ENCODE measurements at regions not wholly inside any gene's neighbourhood (a gene's known extent, or its start where the extent isn't known, plus 50 kb on each side); places are given as distances from the start of the nearest gene placed in this dataset.

DNA sequence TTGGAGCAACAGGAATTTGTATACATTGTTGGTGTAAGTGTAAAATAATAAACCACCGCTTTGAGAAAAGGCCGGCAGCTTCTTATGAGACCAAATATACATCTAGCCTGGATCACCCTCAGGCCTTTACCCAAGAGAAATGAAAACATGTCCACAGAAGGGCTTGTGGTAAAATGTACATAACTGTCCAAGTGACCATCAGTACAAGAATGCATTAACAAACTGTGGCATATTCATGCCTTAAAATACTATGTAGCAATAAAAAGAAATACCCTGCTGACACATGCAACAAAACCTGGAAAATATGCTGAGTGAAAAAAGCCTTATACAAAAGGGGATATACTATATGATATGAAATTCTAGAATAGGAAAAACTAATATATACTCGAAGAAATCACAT, 311.9 kb upstream of the TRPC7 start:
- TF ChIP-seq, protein P1, sequence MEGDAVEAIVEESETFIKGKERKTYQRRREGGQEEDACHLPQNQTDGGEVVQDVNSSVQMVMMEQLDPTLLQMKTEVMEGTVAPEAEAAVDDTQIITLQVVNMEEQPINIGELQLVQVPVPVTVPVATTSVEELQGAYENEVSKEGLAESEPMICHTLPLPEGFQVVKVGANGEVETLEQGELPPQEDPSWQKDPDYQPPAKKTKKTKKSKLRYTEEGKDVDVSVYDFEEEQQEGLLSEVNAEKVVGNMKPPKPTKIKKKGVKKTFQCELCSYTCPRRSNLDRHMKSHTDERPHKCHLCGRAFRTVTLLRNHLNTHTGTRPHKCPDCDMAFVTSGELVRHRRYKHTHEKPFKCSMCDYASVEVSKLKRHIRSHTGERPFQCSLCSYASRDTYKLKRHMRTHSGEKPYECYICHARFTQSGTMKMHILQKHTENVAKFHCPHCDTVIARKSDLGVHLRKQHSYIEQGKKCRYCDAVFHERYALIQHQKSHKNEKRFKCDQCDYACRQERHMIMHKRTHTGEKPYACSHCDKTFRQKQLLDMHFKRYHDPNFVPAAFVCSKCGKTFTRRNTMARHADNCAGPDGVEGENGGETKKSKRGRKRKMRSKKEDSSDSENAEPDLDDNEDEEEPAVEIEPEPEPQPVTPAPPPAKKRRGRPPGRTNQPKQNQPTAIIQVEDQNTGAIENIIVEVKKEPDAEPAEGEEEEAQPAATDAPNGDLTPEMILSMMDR (IDR thresholded peaks at IDR 0.05; ENCODE audit: control insufficient read depth, insufficient read depth, low read depth, low read length, missing control alignments) = no peak
- H3K4me3 ChIP-seq (ENCODE audit: control insufficient read depth, low read depth, low read length) = no peak overlapping the region
- DNase-seq (ENCODE audit: low read depth) = no peak

DNA sequence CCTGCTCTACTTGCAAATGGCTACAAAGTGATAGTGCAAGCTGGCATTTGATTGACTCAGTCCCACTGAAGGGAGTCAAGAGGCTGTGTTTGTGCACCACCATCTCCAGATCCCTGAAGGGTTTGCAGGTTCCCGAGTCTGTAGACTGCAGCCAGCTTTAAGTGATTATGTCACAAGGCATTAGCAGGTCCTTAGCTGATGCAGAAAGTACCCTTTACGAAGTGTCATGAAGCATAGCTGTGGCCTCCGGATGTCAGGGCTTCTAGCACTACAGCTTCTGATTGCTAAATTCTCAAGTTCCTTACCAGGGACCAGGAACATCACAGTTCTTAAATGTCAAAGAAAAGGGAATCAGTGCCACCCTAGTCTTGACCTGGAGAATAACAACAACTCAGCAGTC, 311.3 kb upstream of the TRPC7 start:
- TF ChIP-seq, protein P1 (IDR thresholded peaks at IDR 0.05; ENCODE audit: control insufficient read depth, insufficient read depth, low read depth, low read length, missing control alignments) = no peak
- H3K4me3 ChIP-seq (ENCODE audit: control insufficient read depth, low read depth, low read length) = no peak overlapping the region
- DNase-seq (ENCODE audit: low read depth) = no peak

- TF ChIP-seq, protein P1 (IDR thresholded peaks at IDR 0.05; ENCODE audit: control insufficient read depth, insufficient read depth, low read depth, low read length, missing control alignments) = no peak
- DNase-seq (ENCODE audit: low read depth) = no peak
- no peak overlapping the region for H3K4me3 ChIP-seq (ENCODE audit: control insufficient read depth, low read depth, low read length)
Observed at GRCh38 chr5:136675769-136676168, 310.4 kb upstream of the TRPC7 start.

GRCh38 chr5:136674178-136674577, 308.8 kb upstream of the TRPC7 start:
- no peak for DNase-seq (ENCODE audit: low read depth)
- TF ChIP-seq, protein P1 (IDR thresholded peaks at IDR 0.05; ENCODE audit: control insufficient read depth, insufficient read depth, low read depth, low read length, missing control alignments) = no peak
- no peak overlapping the region for H3K4me3 ChIP-seq (ENCODE audit: control insufficient read depth, low read depth, low read length)

DNA sequence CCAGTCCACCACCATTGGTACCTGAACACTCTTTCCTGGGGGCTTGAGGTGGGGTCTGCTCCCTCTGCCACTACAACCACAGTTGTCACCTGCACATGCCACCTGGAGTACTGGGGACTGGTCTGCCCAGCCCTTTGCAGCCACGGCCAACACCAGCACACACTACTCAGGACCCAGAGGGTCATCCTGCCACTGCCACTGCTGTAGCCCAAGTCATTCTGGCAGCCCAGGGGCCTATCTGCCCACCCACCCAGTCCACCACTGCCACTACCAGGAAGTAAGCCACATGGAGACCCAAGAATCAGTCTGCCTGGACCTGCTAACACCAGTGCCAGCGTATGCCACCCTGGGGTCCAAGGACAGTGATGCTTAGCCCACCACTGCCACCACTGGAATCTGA, 302.4 kb upstream of the TRPC7 start:
- no peak overlapping the region for H3K4me3 ChIP-seq (ENCODE audit: control insufficient read depth, low read depth, low read length)
- no peak for DNase-seq (ENCODE audit: low read depth)
- TF ChIP-seq, protein P1 (IDR thresholded peaks at IDR 0.05; ENCODE audit: control insufficient read depth, insufficient read depth, low read depth, low read length, missing control alignments) = no peak

GRCh38 chr5:136666970-136667620, 301.8 kb upstream of the TRPC7 start:
- DNase-seq (ENCODE audit: low read depth) = no peak
- H3K4me3 ChIP-seq (ENCODE audit: control insufficient read depth, low read depth, low read length) = no peak overlapping the region
- TF ChIP-seq, protein P1 (IDR thresholded peaks at IDR 0.05; ENCODE audit: control insufficient read depth, insufficient read depth, low read depth, low read length, missing control alignments) = no peak
